Heart right ventricle (tissue), 16 donors: ENCODE measurements at regions not wholly inside any gene's neighbourhood (a gene's known extent, or its start where the extent isn't known, plus 50 kb on each side); places are given as distances from the start of the nearest gene placed in this dataset.

Experiments used
- ATAC-seq, 8 donors: fragments of 200-7000 bp; cut with Tn5 transposase; one replicate each; pipeline ENCODE4 v1.9.1; 2020; ENCODE audit warnings: mild to moderate bottlenecking in 8 of 8, moderate library complexity in 8 of 8, moderate number of reproducible peaks in 1 of 8
- DNase-seq, 2 donors: peaks; one replicate each; pipeline ENCODE4 v3.0.0-alpha.2; 2020
- H3K27ac ChIP-seq, 10 donors: fragments of 200-600 bp; sonication (generic) in 2 of 10; one replicate each; pipeline versions ENCODE4 v1.5.0 to v1.8.0; 2020 to 2022; ENCODE audit warnings: mild to moderate bottlenecking in 3 of 10
- H3K27me3 ChIP-seq, 7 donors: fragments of 200-600 bp; one replicate each; pipeline ENCODE4 v1.8.0; 2021 to 2022; ENCODE audit warnings: mild to moderate bottlenecking in 2 of 7
- H3K36me3 ChIP-seq, 9 donors: fragments of 200-600 bp; sonication (generic) in 1 of 9; one replicate each; pipeline versions ENCODE4 v1.5.0 to v1.8.0; 2020 to 2022; ENCODE audit warnings: mild to moderate bottlenecking in 2 of 9
- H3K4me1 ChIP-seq, 9 donors: fragments of 200-600 bp; sonication (generic) in 1 of 9; one replicate each; pipeline versions ENCODE4 v1.5.0 to v1.8.0; 2020 to 2022; ENCODE audit warnings: mild to moderate bottlenecking in 4 of 9
- H3K4me3 ChIP-seq, 10 donors: fragments of 200-600 bp; sonication (generic) in 2 of 10; one replicate each; pipeline versions ENCODE4 v1.5.0 to v1.8.0; 2020 to 2022; ENCODE audit warnings: mild to moderate bottlenecking in 7 of 10, moderate library complexity in 2 of 10
- H3K9me3 ChIP-seq, 11 donors: fragments of 200-600 bp in 10 of 11; sonication (generic) in 2 of 11; one replicate each; pipeline versions ENCODE4 v1.5.0 to v1.8.0; 2013 to 2022; ENCODE audit warnings: mild to moderate bottlenecking in 2 of 11, control low read depth in 1 of 11, moderate library complexity in 1 of 11
- WGBS, 2 donors: extraction: QIAGEN DNeasy Blood & Tissue Kit; methylation state at CpG; one replicate each; pipeline ENCODE4 v1.1.7; 2013; ENCODE audit warnings: inconsistent platforms in 1 of 2; 5-methylcytosine and 5-hydroxymethylcytosine counted together
- intact Hi-C, 10 donors: fragments of 100-400 bp; cut with DNase I; formaldehyde crosslinking; loops; one replicate each; pipeline versions ENCODE4 v1.11.1 to v1.14.2; 2022
- TF ChIP-seq, protein P1 (sequence below), 9 donors: fragments of 200-600 bp; sonication (generic) in 2 of 9; IDR thresholded peaks; one replicate each; pipeline versions ENCODE4 v1.5.0 to v1.8.0; 2021 to 2022; ENCODE audit warnings: antibody characterized with exemption in 9 of 9, mild to moderate bottlenecking in 5 of 9, moderate library complexity in 1 of 9
- donor health status: Arrhythmogenic right ventricular cardiomyopathy.
- donor health status: ischemic (EF 13 %, LVEDD 7.1; RV severe dilation, severe dysfunction).
- donor health status: healthy with polysubstance abuse.
- donor health status: DM: no; HTN: yes; CAD: no.
- donor health status: DM: no; HTN: no; CAD: no.
- donor health status: ischemic (EF 25% LVEDD 6.9; RV normal size, moderate dysfunction).
- donor health status: ischemic (EF 25% LVEDD 5.7; RV mildly dilated, moderate dysfunction).
- donor health status: healthy.
- donor health status: DM: yes; HTN: yes; CAD: no.
- donor health status: Ischemic cardiomyopathy.
- donor health status: ischemic (EF 35%, LVEDD 5.7; RV mildly dilated, moderate dysfunction).
- donor health status: nonischemic (EF 11% LVEDD 7.7; RV severe dilation, severe dysfunction).
- donor health status: DM: yes; HTN: yes; CAD: no.
- donor health status: PGD.
- donor health status: ischemic (EF 29% LVEDD 5.4; RV normal size, mild dysfunction).
- donor health status: nonischemic (EF 23%, LVEDD 6.1; RV moderate dilation, normal function).

DNA sequence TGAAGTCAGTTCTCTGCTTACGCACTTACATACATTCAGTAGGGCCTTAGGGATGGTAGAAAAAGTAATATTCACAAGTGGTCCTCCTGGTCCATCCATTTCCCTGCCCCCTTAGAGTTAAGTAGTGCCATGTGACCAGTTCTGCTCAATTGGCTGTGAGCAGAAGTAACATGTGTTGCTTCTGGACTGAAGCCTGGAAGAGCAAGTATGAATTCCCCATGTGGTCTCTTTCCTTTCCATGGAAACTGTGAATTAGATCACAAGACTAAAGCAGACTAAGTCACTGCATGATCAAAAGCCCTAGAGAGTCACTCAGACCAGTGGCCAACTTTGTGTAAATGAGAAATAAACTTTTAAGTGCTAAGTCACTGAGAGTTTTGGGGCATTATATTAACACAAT, 341.7 kb upstream of the CADM1 start:
- intact Hi-C loops, result no loop called here
- peaks cover 0 to 3% (median 0%) of the 10 kb centered on the region in 7 donors for H3K27me3 ChIP-seq
- 89 to 90% methylated on average over 1 of the region's 1 CpG for WGBS, 2 donors
- no peak overlapping the region for H3K4me3 ChIP-seq
- TF ChIP-seq, protein P1, sequence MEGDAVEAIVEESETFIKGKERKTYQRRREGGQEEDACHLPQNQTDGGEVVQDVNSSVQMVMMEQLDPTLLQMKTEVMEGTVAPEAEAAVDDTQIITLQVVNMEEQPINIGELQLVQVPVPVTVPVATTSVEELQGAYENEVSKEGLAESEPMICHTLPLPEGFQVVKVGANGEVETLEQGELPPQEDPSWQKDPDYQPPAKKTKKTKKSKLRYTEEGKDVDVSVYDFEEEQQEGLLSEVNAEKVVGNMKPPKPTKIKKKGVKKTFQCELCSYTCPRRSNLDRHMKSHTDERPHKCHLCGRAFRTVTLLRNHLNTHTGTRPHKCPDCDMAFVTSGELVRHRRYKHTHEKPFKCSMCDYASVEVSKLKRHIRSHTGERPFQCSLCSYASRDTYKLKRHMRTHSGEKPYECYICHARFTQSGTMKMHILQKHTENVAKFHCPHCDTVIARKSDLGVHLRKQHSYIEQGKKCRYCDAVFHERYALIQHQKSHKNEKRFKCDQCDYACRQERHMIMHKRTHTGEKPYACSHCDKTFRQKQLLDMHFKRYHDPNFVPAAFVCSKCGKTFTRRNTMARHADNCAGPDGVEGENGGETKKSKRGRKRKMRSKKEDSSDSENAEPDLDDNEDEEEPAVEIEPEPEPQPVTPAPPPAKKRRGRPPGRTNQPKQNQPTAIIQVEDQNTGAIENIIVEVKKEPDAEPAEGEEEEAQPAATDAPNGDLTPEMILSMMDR (IDR thresholded peaks at IDR 0.05), result no peak
- H3K9me3 ChIP-seq, result peaks cover 0 to 19% (median 8%) of the 10 kb centered on the region in 11 donors
- ATAC-seq (peak in 6 of 8 donors; percentile 25 to 78 (median 68)), DNase-seq (no peak)
- H3K36me3 ChIP-seq, result no peaks in the 10 kb centered on the region
- H3K4me1 ChIP-seq, result peaks cover 0 to 30% (median 9%) of the 10 kb centered on the region in 9 donors
- no peak overlapping the region for H3K27ac ChIP-seq

- no peak overlapping the region for H3K27ac ChIP-seq
- intact Hi-C loops, result no loop called here
- 68 to 72% methylated on average over 3 of the region's 3 CpGs for WGBS, 2 donors
- TF ChIP-seq, protein P1 (IDR thresholded peaks at IDR 0.05), result no peak
- H3K4me3 ChIP-seq, result no peak overlapping the region
- peaks cover 0 to 4% (median 0%) of the 10 kb centered on the region in 7 donors for H3K27me3 ChIP-seq
- ATAC-seq (no peak), DNase-seq (no peak)
- H3K9me3 ChIP-seq, result no peaks in the 10 kb centered on the region
- H3K36me3 ChIP-seq, result no peaks in the 10 kb centered on the region
- H3K4me1 ChIP-seq, result peaks cover 0 to 27% (median 9%) of the 10 kb centered on the region in 9 donors
These were observed 339.5 kb upstream of the CADM1 start for GRCh38 chr11:115843685-115844084.

- 58 to 61% methylated on average over 1 of the region's 1 CpG for WGBS, 2 donors
- Histone ChIP-seq H3K27ac (no peak overlapping the region), H3K27me3 (peaks cover 0 to 4% (median 0%) of the 10 kb centered on the region in 7 donors), H3K36me3 (no peaks in the 10 kb centered on the region), H3K9me3 (no peaks in the 10 kb centered on the region), H3K4me1 (peaks cover 0 to 21% (median 7%) of the 10 kb centered on the region in 9 donors), H3K4me3 (no peak overlapping the region)
- no peak for ATAC-seq
- no peak for DNase-seq
- intact Hi-C loops, result no loop called here
- TF ChIP-seq, protein P1 (IDR thresholded peaks at IDR 0.05), result no peak
These were observed 338.9 kb upstream of the CADM1 start for GRCh38 chr11:115843111-115843510.

DNA sequence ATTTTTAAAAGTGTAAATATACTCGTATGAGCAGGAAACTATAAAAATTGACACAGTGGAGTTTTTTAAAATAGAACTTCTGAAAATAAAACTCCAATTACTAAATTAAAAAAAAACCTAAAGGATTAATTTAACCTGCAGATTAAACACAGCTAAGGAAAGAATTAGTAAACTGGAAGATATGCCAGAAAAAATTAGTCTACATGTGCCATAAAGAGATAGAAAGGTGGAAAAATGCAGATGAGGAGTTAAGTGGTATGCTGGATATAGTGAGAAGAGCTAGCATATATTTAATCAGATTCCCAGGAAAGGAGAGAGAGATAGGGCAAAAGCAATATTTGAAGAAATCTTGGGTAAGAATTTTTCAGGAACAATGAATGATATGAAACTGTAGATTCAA, 315.8 kb upstream of the CADM1 start:
- H3K27me3 ChIP-seq, result peaks cover 0 to 3% (median 0%) of the 10 kb centered on the region in 7 donors

More for the DNA sequence above, 315.8 kb upstream of the CADM1 start:
- DNase-seq, result no peak
- Histone ChIP-seq H3K27ac (no peak overlapping the region), H3K4me3 (no peak overlapping the region), H3K4me1 (no peaks in the 10 kb centered on the region), H3K9me3 (peaks cover 0 to 33% (median 14%) of the 10 kb centered on the region in 11 donors), H3K36me3 (no peaks in the 10 kb centered on the region)
- WGBS, 2 donors, result 88 to 89% methylated on average over 1 of the region's 1 CpG
- no peak for ATAC-seq
- intact Hi-C loops, result no loop called here
- TF ChIP-seq, protein P1 (IDR thresholded peaks at IDR 0.05), result no peak
